PC-9 (cell line): ENCODE measurements at regions not wholly inside any gene's neighbourhood (a gene's known extent, or its start where the extent isn't known, plus 50 kb on each side); places are given as distances from the start of the nearest gene placed in this dataset.

Experiments
- CTCF ChIP-seq: fragments of 200-600 bp; sonication (generic); conservative IDR thresholded peaks from 2 replicates; pipeline ENCODE4 v1.6.1; 2017; ENCODE audit warnings: mixed run types, antibody characterized with exemption, mild to moderate bottlenecking, moderate library complexity
- EZH2 ChIP-seq: fragments of 200-600 bp; sonication (generic); IDR thresholded peaks from 2 replicates; pipeline ENCODE4 v1.8.0; 2017; ENCODE audit warnings: antibody characterized with exemption, low read depth

- TF ChIP-seq CTCF (no peak), EZH2 (no peak)
Measured at GRCh38 chr6:1201547-1202200, 110.2 kb upstream of the FOXQ1 start.
